Astrocyte of the spinal cord (primary cell): ENCODE measurements at regions not wholly inside any gene's neighbourhood (a gene's known extent, or its start where the extent isn't known, plus 50 kb on each side); places are given as distances from the start of the nearest gene placed in this dataset.

Experiments
- DNase-seq: peaks from one replicate; pipeline ENCODE4 v3.0.0; 2011; ENCODE audit warnings: low read depth, low spot score
- H3K4me3 ChIP-seq: 2 replicates; pipeline ENCODE4 v1.5.1; 2011; ENCODE audit warnings: low read depth, mild to moderate bottlenecking, low read length, moderate library complexity
- in situ Hi-C: cut with HindIII; loops from 2 replicates; pipeline ENCODE4 v1.10.0; 2017; ENCODE audit warnings: low sequenced_read_pairs
- TF ChIP-seq, protein P1 (sequence below): IDR thresholded peaks from 2 replicates; pipeline ENCODE4 v1.5.1; 2012; ENCODE audit warnings: low read depth, mild to moderate bottlenecking, low read length, inconsistent platforms

DNA sequence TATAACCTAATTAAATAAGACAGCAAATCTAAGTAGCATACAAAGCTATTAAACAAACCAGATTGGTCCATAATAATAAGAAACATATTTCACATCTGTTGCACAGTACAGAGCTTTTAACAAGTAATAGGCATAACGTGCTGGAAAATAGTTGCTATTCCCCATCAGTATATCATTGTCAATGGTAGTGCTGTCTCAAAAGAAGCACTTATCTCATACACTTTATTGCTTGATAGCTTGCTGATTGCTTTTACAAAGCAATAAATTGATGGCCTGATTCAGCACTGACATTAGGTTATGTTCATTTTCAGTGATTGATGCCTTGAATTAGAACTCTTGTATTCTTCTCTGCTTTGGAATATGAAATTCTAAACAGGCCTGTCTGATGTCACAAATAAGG, 641.7 kb downstream of the CBLN2 start:
- in situ Hi-C loops, result no loop called here
- no peak for DNase-seq
- no peak overlapping the region for H3K4me3 ChIP-seq
- TF ChIP-seq, protein P1, sequence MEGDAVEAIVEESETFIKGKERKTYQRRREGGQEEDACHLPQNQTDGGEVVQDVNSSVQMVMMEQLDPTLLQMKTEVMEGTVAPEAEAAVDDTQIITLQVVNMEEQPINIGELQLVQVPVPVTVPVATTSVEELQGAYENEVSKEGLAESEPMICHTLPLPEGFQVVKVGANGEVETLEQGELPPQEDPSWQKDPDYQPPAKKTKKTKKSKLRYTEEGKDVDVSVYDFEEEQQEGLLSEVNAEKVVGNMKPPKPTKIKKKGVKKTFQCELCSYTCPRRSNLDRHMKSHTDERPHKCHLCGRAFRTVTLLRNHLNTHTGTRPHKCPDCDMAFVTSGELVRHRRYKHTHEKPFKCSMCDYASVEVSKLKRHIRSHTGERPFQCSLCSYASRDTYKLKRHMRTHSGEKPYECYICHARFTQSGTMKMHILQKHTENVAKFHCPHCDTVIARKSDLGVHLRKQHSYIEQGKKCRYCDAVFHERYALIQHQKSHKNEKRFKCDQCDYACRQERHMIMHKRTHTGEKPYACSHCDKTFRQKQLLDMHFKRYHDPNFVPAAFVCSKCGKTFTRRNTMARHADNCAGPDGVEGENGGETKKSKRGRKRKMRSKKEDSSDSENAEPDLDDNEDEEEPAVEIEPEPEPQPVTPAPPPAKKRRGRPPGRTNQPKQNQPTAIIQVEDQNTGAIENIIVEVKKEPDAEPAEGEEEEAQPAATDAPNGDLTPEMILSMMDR, result no peak

DNA sequence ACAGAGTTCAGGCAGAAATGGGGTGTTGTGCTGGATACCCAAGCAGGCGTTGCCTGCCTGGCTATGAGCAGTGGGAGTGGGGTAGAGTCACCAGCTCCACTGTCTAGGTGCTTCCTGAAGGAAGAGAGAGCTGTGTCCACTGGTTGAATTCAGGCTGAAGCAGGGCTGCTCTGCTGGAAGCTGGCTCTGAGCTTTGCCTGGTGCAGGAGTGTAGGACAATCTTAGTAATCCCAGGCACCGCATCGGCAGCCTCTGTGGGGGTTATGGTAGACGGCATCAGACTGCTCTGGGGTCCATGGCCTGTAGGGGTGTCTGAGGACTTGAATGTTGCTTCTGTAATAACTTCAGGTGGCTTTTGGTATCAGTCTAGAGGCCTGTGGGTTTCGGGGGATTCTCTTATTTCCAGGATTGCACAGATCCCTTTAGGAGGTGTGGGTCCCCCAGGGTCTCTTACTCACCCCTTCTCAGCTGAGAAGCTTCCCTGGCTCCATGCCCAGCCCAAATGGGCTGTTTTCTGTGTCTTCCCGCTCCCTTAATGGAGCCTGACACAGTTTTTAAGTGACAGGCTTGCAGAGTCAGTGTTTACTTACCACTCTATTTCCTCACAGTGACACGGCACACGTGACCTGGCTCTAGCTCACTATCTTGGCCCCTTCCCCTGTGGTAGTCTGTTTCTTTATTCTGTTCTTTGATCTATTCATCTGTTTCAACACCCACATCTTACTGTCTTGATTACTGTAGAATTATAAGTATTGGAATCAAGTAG, 644.3 kb downstream of the CBLN2 start:
- TF ChIP-seq, protein P1, result no peak
- in situ Hi-C loops, result no loop called here
- H3K4me3 ChIP-seq, result no peak overlapping the region
- no peak for DNase-seq

DNA sequence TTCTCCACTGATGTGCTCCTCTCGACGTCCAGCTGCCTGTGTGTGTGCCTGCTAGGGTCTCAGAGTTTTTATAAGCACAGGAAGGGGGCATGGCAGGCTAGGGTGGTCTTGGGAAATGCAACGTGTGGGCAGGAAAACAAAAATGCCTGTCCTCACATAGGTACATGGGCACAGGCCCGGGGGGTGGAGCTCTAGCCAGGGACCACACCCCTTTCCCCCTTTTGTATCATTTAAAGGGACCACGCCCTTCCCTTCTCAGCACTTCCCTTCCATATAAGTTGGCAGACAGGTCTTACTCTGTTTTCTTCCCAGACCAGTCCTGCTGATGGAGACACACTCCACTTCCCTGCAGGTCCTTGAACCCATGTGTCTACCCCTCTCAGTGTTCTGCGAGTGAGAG, 645.0 kb downstream of the CBLN2 start:
- no peak for DNase-seq
- in situ Hi-C loops, result no loop called here
- no peak overlapping the region for H3K4me3 ChIP-seq
- TF ChIP-seq, protein P1, result no peak

DNA sequence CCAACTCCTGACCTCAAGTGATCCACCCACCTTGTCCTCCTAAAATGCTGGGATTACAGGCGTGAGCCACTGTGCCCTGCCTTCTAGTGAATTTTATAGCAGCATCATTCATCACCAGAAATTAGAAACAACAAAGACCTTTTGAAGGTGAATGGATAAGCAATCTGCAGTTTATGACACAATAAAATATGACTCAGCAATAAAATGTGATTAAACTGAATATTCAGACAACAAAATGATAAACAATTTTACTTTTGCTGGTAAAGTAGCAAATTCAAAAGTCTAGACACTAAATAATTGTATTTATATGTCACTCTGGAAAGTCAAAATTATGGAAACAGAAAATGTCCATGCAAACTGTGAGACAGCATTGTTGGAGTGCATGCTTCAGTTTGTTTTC, 656.6 kb downstream of the CBLN2 start:
- no peak overlapping the region for H3K4me3 ChIP-seq
- TF ChIP-seq, protein P1, result no peak
- in situ Hi-C loops, result no loop called here
- no peak for DNase-seq

DNA sequence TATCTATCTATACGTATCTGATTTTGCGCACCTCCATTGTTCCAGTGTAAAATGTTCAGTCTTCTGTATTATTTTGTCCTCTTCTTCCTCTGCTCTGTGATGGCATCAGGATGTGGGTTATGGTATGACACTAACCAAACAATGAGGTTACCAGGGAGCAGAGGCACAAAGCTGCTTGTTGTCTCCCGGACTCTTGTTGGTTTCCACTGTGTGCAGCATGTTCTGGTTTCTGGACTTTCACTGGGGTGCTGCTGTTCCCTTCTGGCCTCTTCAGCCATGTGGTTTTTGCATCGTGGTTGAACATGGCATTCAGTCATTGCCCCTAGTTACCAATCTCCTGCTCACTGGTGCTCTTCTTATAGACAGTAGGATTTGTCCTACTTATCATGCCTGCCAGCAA, 665.9 kb downstream of the CBLN2 start:
- TF ChIP-seq, protein P1, result no peak
- DNase-seq, result peak; percentile 4
- H3K4me3 ChIP-seq, result no peak overlapping the region
- in situ Hi-C loops, result no loop called here

DNA sequence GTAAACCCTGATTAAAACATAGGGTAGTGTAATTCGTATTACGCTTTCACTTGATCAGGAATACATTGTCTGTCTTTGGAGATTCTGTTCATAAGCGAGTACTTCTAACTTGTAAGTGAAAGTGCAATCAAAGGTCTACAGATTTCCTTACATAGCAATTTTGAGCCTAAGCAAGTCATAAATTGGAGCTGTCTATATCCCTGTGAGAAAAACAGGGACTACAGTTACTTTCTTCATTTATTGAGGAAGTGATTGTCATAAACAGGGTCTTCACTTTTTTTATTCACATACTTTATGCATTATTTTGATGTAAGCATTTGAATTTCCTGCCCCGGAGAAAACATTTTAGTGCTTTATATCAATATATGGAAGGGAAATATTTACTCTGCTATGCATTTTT, 670.4 kb downstream of the CBLN2 start:
- no peak overlapping the region for H3K4me3 ChIP-seq
- in situ Hi-C loops, result no loop called here
- TF ChIP-seq, protein P1, result no peak
- no peak for DNase-seq
